COLO668 (cell line): ENCODE measurements at regions not wholly inside any gene's neighbourhood (a gene's known extent, or its start where the extent isn't known, plus 50 kb on each side); places are given as distances from the start of the nearest gene placed in this dataset.

Source experiments
- DNase-seq: peaks from one replicate; lab custom pipeline; 2025; ENCODE audit not compliant: unreplicated experiment; lab: John Stamatoyannopoulos, UW

GRCh38 chr4:62288808-62289541, 1088.8 kb downstream of the ADGRL3 start:
- no peak for DNase-seq

- no peak for DNase-seq
Observed at GRCh38 chr4:62285026-62285425, 1084.9 kb downstream of the ADGRL3 start.

- no peak for DNase-seq
Observed at GRCh38 chr4:62279689-62280088, 1079.6 kb downstream of the ADGRL3 start.

DNA sequence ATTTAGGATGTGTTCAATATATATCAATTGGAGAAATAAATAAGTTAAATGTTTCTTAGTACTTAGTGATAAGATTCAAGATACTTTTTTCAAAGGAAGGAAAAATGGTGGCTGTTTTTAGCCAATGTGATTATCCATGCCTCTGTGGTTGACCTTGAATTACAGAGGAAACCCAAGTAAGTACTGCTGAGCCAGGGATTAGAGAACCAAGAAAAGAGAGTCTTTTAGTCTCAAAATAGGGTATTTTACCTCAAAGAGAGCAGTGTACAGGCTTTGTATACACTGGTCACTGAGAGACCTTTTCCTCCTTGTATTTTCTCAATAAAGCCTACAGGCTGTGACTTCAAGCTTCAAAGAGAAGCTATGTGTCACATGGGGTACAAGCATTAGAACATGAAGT, 1075.3 kb downstream of the ADGRL3 start:
- no peak for DNase-seq

GRCh38 chr4:62274782-62275181, 1074.7 kb downstream of the ADGRL3 start:
- no peak for DNase-seq

DNA sequence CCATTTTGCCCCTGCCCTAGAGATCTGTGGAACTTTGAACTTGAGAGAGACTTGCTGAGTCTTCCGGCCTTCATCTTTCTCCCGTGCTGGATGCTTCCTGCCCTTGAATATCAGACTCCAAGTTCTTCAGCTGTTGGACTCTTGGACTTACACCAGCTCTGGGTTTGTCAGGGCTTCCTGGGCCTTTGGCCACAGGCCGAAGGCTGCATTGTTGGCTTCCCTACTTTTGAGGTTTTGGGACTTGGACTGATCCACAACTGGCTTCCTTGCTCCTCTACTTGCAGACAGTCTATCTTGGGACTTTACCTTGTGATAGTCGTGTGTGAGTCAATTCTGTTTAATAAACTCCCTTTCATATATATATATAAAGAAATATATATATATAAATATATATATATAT, 1071.0 kb downstream of the ADGRL3 start:
- no peak for DNase-seq

DNA sequence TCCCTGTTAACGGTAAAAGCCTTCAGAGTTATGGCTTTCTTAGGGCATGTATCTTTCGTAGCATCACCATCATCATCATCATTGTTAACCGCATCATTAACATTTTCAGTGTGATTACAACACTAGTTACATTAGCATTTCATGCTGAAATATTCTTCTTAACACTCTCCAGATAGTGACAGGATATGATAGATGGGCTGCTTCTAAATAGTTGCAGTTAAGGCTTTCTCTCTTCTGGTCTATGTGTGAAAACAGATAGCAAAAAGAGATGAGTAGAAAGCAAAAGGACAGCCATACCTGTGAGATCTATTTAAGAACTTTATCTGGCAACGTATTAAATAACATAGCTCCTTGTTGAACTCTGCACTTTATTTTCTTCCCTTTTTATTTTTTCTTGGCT, 1069.8 kb downstream of the ADGRL3 start:
- DNase-seq, result no peak

GRCh38 chr4:62263454-62263853, 1063.3 kb downstream of the ADGRL3 start:
- no peak for DNase-seq

- DNase-seq, result no peak
Observed at GRCh38 chr4:62262676-62263075, 1062.5 kb downstream of the ADGRL3 start.

- DNase-seq, result no peak
Observed at GRCh38 chr4:62260254-62260653, 1060.1 kb downstream of the ADGRL3 start.

- DNase-seq, result no peak
Observed at GRCh38 chr4:62256479-62256878, 1056.4 kb downstream of the ADGRL3 start.

GRCh38 chr4:62252728-62253127, 1052.6 kb downstream of the ADGRL3 start:
- no peak for DNase-seq

- no peak for DNase-seq
Observed at GRCh38 chr4:62250100-62250499, 1050.0 kb downstream of the ADGRL3 start.

DNA sequence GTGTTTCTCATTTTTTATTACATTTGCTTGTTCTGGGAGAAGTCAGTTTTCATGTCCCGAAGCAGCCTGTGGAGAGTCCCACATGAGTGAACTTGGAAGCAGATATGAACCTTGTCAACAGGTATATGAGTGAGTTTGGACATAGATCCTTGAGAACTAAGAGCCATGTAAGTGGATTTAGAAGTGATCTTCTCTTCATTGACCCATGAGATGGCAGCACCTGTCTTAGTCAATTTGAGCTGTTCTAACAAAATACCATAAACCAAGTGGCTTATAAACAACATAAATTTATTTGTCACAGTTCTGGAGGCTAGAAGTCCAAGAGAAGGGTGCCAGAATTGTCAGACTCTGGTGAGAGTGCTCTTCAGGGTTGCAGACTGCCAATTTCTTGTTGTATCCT, 1043.8 kb downstream of the ADGRL3 start:
- DNase-seq, result no peak

GRCh38 chr4:62235911-62236310, 1035.8 kb downstream of the ADGRL3 start:
- no peak for DNase-seq

DNA sequence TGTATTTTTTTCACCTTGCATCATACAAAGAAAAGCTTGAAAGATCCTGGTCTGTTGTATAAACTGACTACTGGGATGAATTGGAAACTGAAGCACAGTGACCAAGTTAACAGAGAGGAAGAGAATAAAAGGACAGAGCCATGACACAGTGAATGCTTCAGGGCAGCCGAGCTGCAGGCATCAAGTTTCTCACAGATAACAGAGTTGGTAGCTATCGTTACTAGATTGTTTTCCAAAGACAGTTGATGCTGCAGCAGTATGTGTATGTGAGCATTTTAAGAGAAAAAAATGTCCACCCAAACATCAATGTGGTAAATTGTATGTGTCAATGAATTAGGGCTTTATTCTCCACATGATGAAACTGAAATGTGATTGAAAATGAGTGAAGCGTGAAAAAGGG, 1032.7 kb downstream of the ADGRL3 start:
- DNase-seq, result no peak

GRCh38 chr4:62231994-62232393, 1031.9 kb downstream of the ADGRL3 start:
- DNase-seq, result no peak

DNA sequence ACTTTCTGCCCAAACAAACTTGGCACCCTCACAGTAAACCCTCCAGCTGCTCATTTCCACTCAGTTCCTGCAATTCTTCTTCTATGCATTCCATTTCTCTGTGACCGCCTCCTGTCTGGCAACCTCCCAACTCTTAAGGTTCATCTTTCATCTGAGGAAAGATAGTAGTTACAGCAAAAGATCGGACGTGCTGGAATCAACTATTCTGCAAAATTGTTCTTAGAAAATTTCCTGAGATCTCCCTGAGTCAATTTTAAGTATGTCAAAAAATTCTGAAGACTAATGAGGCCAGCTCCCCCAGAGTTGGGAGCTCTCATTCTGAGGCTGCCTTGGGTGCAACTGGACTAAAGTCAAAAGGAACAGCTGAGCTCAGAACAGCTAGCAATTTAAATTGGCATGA, 1026.0 kb downstream of the ADGRL3 start:
- no peak for DNase-seq

- DNase-seq, result no peak
Observed at GRCh38 chr4:62222121-62222520, 1022.0 kb downstream of the ADGRL3 start.

DNA sequence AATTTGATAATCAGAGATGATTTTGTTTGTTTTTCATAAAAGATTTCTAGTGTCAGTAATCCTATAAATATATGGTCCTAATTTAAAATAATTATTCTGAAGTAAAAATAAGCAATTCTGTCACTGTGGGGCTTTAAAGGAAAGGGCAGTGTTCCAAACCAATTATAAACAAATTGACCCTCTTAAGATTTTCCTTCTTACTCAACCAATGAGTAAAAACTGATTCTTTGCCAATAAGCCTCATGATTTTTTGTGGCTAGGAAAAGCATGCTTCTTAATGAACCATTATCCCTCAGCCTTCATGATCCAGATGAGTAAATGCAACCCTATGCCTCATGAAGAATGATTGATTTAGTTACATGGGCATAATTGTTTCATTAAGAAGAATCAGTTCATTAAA, 1010.4 kb downstream of the ADGRL3 start:
- no peak for DNase-seq

DNA sequence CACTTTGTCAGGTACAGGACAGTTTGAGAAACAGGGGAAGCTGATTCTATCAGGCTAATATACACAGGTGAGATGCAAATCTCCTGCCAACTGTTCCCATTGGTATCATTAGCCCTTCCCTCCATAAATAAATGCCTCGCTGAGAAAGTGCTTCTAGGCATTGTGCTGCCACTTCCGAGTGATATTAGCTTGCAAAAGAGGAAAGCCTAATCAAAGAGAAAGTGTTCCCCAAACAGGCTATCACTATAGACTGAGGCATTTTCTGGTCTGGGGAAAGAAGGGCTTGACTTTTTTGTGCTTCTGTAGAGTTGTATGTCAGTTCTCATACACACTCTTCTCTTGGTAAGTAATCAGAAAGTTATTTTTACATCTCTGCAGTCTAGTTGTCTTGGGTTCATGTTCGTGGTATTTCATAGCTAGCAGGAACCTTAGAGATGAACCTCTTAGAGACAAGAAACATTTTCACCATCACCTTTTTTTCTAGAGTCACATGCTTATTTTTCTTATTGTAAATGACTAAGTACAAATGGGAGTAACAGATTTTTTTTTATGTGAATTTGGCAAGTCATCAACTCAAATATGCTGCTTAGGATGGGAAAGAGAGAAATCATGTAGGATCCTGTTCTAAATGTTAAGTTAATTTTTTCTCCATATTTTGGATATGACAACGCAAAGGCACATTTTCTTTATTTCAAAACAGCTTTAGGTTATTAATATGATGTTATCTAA, 1009.8 kb downstream of the ADGRL3 start:
- DNase-seq, result no peak

DNA sequence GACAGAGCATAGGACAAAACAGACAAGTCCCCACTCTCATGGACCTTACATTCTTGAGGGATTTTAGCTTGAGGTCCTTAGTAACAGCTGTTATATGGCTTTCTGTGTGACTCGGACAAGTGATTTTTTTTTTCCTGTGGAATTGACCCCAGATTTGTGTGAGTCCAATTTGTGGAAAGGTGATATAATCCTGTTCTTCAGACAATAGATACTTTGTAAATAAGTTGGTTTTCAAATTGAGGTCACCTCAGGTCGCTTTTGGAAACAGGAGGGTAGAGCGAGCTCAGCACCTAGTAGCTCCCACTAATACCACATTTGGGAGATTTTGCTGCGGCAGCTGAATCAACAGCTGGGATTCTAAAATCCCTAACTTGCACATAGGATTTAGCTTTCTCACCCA, 1008.8 kb downstream of the ADGRL3 start:
- DNase-seq, result no peak

DNA sequence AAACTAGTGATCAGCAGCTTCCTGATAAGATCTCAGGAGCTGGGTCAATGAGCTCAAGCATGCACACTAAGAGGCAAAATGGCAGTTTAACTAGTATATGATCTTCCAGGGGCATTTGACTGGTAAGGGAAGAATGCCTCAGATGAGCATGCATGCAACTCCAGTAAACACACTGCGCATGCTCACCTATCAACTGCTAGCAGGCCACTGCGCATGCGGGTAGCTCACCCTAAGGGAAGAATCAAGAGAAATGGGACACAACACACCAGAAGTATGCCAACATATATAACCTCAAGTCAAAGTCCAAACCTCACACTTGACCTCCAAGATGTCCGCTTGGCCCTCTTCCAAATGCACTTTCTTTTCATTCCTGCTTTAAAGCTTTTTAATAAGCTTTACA, 1004.0 kb downstream of the ADGRL3 start:
- no peak for DNase-seq
